Lower lobe of right lung (tissue), 2 donors: ENCODE measurements at regions not wholly inside any gene's neighbourhood (a gene's known extent, or its start where the extent isn't known, plus 50 kb on each side); places are given as distances from the start of the nearest gene placed in this dataset.
"Not testable (repeated sequence)": the region's sequence is repeated elsewhere in the genome, so short reads cannot be mapped to it uniquely, and the experiment has no call there.

ENCODE experiments used
- ATAC-seq, 2 donors: fragments of 200-7000 bp; cut with Tn5 transposase; one replicate each; pipeline ENCODE4 v1.9.1; 2020 to 2022; ENCODE audit warnings: mild to moderate bottlenecking in 2 of 2, moderate library complexity in 2 of 2
- DNase-seq: peaks from one replicate; pipeline ENCODE4 v3.0.0-alpha.2; 2020
- H3K27ac ChIP-seq: fragments of 200-600 bp; one replicate; pipeline ENCODE4 v1.8.0; 2022
- H3K27me3 ChIP-seq: fragments of 200-600 bp; one replicate; pipeline ENCODE4 v1.8.0; 2022; ENCODE audit warnings: low read depth
- H3K36me3 ChIP-seq: fragments of 200-600 bp; one replicate; pipeline ENCODE4 v1.8.0; 2022; ENCODE audit warnings: mild to moderate bottlenecking
- H3K4me1 ChIP-seq: fragments of 200-600 bp; one replicate; pipeline ENCODE4 v1.8.0; 2022
- H3K4me3 ChIP-seq: fragments of 200-600 bp; one replicate; pipeline ENCODE4 v1.8.0; 2022; ENCODE audit warnings: mild to moderate bottlenecking
- H3K9me3 ChIP-seq: fragments of 200-600 bp; one replicate; pipeline ENCODE4 v1.8.0; 2022
- intact Hi-C: fragments of 100-400 bp; cut with DNase I; formaldehyde crosslinking; loops from one replicate; pipeline ENCODE4 v1.11.0; 2022
- TF ChIP-seq, protein P1 (sequence below): fragments of 200-600 bp; IDR thresholded peaks from one replicate; pipeline ENCODE4 v1.8.0; 2022; ENCODE audit warnings: antibody characterized with exemption, mild to moderate bottlenecking
- donor health status: DM: no; HTN: yes; CAD: no; lungs with severe emphysema.

DNA sequence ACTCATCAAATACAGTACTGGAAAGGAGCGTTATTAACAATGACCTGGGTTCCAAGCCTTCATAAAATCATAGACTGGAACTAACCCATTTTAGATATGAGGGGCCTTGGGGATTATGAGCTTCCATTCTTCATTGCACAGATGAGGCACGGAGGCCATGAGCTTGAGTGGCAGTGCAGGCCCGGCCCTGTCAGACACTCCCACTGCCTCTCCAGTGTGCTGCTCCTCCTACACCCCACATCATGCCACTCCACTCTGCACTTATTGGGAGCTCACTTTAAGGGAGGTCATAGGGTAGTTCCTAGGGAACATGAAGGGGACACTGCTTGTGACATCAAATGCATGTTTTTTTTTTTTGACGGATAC lies 77.9 kb downstream of the TSN start:
- H3K36me3 ChIP-seq: no peaks in the 10 kb centered on the region
- TF ChIP-seq, protein P1, sequence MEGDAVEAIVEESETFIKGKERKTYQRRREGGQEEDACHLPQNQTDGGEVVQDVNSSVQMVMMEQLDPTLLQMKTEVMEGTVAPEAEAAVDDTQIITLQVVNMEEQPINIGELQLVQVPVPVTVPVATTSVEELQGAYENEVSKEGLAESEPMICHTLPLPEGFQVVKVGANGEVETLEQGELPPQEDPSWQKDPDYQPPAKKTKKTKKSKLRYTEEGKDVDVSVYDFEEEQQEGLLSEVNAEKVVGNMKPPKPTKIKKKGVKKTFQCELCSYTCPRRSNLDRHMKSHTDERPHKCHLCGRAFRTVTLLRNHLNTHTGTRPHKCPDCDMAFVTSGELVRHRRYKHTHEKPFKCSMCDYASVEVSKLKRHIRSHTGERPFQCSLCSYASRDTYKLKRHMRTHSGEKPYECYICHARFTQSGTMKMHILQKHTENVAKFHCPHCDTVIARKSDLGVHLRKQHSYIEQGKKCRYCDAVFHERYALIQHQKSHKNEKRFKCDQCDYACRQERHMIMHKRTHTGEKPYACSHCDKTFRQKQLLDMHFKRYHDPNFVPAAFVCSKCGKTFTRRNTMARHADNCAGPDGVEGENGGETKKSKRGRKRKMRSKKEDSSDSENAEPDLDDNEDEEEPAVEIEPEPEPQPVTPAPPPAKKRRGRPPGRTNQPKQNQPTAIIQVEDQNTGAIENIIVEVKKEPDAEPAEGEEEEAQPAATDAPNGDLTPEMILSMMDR: no peak
- no peak for ATAC-seq
- H3K4me3 ChIP-seq: no peak overlapping the region
- H3K9me3 ChIP-seq: no peaks in the 10 kb centered on the region
- no peaks in the 10 kb centered on the region for H3K27me3 ChIP-seq
- H3K27ac ChIP-seq: no peak overlapping the region
- H3K4me1 ChIP-seq: no peaks in the 10 kb centered on the region
- no peak for DNase-seq
- intact Hi-C loops: no loop called here

DNA sequence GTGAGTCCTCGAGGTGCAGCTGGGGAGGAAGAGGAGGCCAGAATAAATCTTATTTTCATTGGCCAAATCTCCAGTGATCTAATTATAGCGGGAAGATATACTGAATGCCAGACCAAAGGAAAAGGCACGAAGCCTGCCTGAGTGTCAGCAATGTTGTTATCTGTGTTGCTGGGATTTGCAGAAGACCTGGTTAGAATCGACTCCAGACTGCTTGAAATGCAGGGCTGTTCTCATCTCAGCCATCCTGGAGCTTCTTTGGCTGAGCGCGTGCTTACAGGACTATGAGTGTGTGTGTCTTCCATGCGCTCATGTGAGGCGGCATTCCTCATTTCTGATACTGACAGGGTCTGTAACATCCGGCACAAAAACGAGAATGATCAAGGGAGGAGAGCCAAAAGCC lies 81.2 kb downstream of the TSN start:
- TF ChIP-seq, protein P1: no peak
- Histone ChIP-seq H3K36me3 (no peaks in the 10 kb centered on the region), H3K27me3 (no peaks in the 10 kb centered on the region), H3K9me3 (no peaks in the 10 kb centered on the region), H3K4me3 (no peak overlapping the region), H3K27ac (no peak overlapping the region), H3K4me1 (no peaks in the 10 kb centered on the region)
- ATAC-seq: no peak
- intact Hi-C loops: no loop called here
- DNase-seq: no peak

DNA sequence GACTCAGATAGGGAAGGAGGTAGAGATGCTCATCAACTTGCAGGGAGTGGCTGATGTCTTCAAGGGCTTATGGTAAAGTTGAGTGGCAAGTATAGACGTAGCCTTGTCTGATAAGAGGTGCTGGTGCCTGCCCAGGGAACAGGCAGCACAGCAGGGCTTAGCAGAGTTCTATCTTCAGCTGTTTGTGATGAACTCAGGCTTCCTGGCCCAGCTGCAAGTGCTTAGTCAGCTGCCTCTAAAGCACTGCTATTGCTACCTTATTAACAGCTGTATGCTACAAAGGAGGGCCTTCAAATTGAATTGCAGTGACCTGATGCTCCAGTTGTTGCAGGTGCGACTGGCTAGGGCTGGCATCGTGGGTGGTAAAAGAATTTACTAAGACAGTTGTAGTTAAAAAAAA lies 82.1 kb downstream of the TSN start:
- Histone ChIP-seq H3K4me1 (no peaks in the 10 kb centered on the region), H3K27ac (no peak overlapping the region), H3K4me3 (no peak overlapping the region), H3K9me3 (no peaks in the 10 kb centered on the region), H3K36me3 (no peaks in the 10 kb centered on the region), H3K27me3 (no peaks in the 10 kb centered on the region)
- TF ChIP-seq, protein P1: no peak
- intact Hi-C loops: no loop called here
- ATAC-seq (no peak), DNase-seq (no peak)

DNA sequence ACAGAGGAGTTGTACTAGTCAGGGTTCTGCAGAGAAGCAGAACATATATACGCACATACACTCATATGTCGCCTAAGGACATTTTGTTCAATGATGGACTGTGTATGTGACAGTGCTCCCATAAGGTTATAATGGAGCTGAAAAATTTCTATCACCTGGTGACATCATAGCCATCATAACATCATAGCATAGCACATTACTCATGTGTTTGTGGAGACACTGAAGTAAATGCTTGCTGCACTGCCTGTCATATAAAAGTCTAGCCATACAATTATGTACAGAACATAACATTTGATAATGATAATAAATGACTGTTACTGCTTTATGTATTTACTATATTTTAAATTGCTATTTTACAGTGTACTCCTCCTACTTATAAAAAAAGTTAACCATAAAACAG lies 83.1 kb downstream of the TSN start:
- DNase-seq (no peak), ATAC-seq (no peak)
- Histone ChIP-seq H3K36me3 (no peaks in the 10 kb centered on the region), H3K27me3 (no peaks in the 10 kb centered on the region), H3K27ac (no peak overlapping the region), H3K4me3 (no peak overlapping the region), H3K9me3 (no peaks in the 10 kb centered on the region), H3K4me1 (no peaks in the 10 kb centered on the region)
- TF ChIP-seq, protein P1: no peak
- intact Hi-C loops: no loop called here

DNA sequence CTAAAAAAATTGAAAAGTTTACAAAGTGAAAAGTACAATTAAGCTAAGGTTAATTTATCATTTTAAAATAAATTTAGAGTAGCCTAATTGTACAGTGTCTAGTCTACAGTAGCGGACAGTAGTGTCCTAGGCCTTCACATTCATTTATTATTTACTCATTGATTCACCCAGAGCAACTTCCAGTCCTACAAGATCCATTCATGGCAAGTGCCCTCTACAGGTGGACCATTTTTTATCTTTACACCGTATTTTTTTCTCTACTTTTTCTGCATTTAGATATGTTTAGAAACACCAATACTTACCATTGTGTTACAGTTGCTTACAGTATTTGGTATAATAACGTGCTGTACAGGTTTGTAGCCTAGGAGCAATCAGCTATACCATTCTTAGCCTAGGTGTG lies 84.1 kb downstream of the TSN start:
- Histone ChIP-seq H3K9me3 (no peaks in the 10 kb centered on the region), H3K4me1 (no peaks in the 10 kb centered on the region), H3K4me3 (no peak overlapping the region), H3K36me3 (no peaks in the 10 kb centered on the region), H3K27ac (no peak overlapping the region), H3K27me3 (no peaks in the 10 kb centered on the region)
- DNase-seq (no peak), ATAC-seq (no peak)
- TF ChIP-seq, protein P1: no peak
- intact Hi-C loops: no loop called here

DNA sequence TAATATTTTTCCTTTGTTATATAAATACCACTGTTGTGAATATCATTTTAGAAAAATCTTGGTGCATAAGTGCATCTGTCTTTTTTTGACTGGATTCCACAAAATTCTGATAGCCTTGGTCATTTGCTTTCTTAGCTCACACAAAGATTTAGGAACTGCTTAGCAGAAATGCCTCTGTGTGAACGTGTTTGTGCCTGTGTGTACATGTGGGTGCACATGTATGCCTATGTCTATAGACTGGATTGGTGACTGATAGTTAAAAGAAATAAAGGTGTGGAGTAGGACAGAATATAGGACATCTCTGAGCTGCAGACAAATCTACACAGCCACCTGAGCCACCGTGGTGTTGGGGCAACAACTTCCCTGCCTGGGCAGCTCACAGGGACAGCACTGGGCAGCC lies 93.8 kb downstream of the TSN start:
- no peak for ATAC-seq
- H3K27me3 ChIP-seq: no peaks in the 10 kb centered on the region
- H3K9me3 ChIP-seq: no peaks in the 10 kb centered on the region

DNA sequence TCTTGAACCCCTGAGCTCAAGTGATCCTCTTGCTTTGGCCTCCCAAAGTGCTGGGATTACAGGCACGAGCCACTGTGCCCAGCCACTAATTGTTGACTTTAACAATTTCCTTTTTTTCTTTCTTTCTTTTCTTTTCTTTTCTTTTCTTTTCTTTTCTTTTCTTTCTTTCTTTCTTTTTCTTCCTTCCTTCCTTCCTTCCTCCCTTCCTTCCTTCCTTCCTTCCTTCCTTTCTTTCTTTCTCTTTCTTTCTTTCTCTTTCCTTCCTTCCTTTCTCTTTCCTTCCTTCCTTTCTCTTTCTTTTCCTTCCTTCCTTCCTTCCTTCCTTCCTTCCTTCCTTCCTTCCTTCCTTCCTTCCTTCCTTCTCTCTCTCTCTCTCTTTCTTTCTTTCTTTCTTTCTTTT lies 97.7 kb downstream of the TSN start:
- intact Hi-C loops, H3K27ac ChIP-seq, H3K4me1 ChIP-seq, H3K36me3 ChIP-seq, H3K9me3 ChIP-seq, H3K4me3 ChIP-seq, H3K27me3 ChIP-seq, DNase-seq, ATAC-seq: not testable (repeated sequence)

More for the DNA sequence above, 93.8 kb downstream of the TSN start:
- Histone ChIP-seq H3K4me3 (no peak overlapping the region), H3K36me3 (no peaks in the 10 kb centered on the region), H3K4me1 (no peaks in the 10 kb centered on the region), H3K27ac (no peak overlapping the region)
- intact Hi-C loops: no loop called here
- TF ChIP-seq, protein P1: no peak
- DNase-seq: no peak
